Stimulated activated CD8-positive, alpha-beta memory T cell treated with anti-CD3 and anti-CD28 coated beads, Interleukin-7, amount 100 ng/mL, for 4 hours (primary cell): ENCODE measurements at regions not wholly inside any gene's neighbourhood (a gene's known extent, or its start where the extent isn't known, plus 50 kb on each side); places are given as distances from the start of the nearest gene placed in this dataset.
"Not testable (repeated sequence)": the region's sequence is repeated elsewhere in the genome, so short reads cannot be mapped to it uniquely, and the experiment has no call there.

ENCODE experiments used
- DNase-seq, 2 donors: peaks; one replicate each; pipeline ENCODE4 v3.0.0-alpha.2; 2020; ENCODE audit warnings: low read depth in 2 of 2

- no peak for DNase-seq
These were observed 281.0 kb upstream of the FOXF1 start for GRCh38 chr16:86229283-86229682.

GRCh38 chr16:86229866-86230656, 280.3 kb upstream of the FOXF1 start:
- no peak for DNase-seq

- DNase-seq: no peak
These were observed 278.9 kb upstream of the FOXF1 start for GRCh38 chr16:86231321-86231995.

GRCh38 chr16:86231996-86232350, 278.4 kb upstream of the FOXF1 start:
- DNase-seq: no peak

- DNase-seq: no peak
These were observed 277.8 kb upstream of the FOXF1 start for GRCh38 chr16:86232496-86232895.

GRCh38 chr16:86233506-86233905, 276.8 kb upstream of the FOXF1 start:
- DNase-seq: not testable (repeated sequence)

GRCh38 chr16:86239381-86239780, 270.9 kb upstream of the FOXF1 start:
- no peak for DNase-seq

GRCh38 chr16:86240716-86241363, 269.5 kb upstream of the FOXF1 start:
- DNase-seq: no peak

GRCh38 chr16:86241681-86242080, 268.6 kb upstream of the FOXF1 start:
- DNase-seq: no peak

GRCh38 chr16:86242244-86243122, 267.8 kb upstream of the FOXF1 start:
- no peak for DNase-seq

GRCh38 chr16:86243123-86243473, 267.2 kb upstream of the FOXF1 start:
- DNase-seq: no peak

- DNase-seq: no peak
These were observed 266.7 kb upstream of the FOXF1 start for GRCh38 chr16:86243571-86244154.

- no peak for DNase-seq
These were observed 266.2 kb upstream of the FOXF1 start for GRCh38 chr16:86244158-86244557.

GRCh38 chr16:86244936-86245335, 265.4 kb upstream of the FOXF1 start:
- DNase-seq: no peak

GRCh38 chr16:86245351-86245750, 265.0 kb upstream of the FOXF1 start:
- DNase-seq: no peak

- DNase-seq: no peak
These were observed 264.4 kb upstream of the FOXF1 start for GRCh38 chr16:86245895-86246294.

- no peak for DNase-seq
These were observed 261.9 kb upstream of the FOXF1 start for GRCh38 chr16:86248310-86248905.

- no peak for DNase-seq
These were observed 260.7 kb upstream of the FOXF1 start for GRCh38 chr16:86249631-86250030.

GRCh38 chr16:86251682-86252081, 258.6 kb upstream of the FOXF1 start:
- no peak for DNase-seq

- no peak for DNase-seq
These were observed 257.7 kb upstream of the FOXF1 start for GRCh38 chr16:86252596-86252995.

GRCh38 chr16:86255966-86256365, 254.4 kb upstream of the FOXF1 start:
- DNase-seq: no peak
